CD4-positive, alpha-beta T cell (primary cell): ENCODE measurements at regions not wholly inside any gene's neighbourhood (a gene's known extent, or its start where the extent isn't known, plus 50 kb on each side); places are given as distances from the start of the nearest gene placed in this dataset.

ENCODE experiments used
- ATAC-seq: fragments of 200-7000 bp; cut with Tn5 transposase; one replicate; pipeline ENCODE4 v1.10.0; 2022; ENCODE audit warnings: mild to moderate bottlenecking; ENCODE audit not compliant: poor library complexity
- CTCF ChIA-PET: fragments of 350-600 bp; sonication (Branson Sonifier 250); formaldehyde crosslinking; loops from one replicate; lab custom pipeline; 2021; ENCODE audit warnings: antibody characterized with exemption, inconsistent platforms; lab: Charles Lee
- POLR2A ChIA-PET: fragments of 350-600 bp; sonication (Branson Sonifier 250); formaldehyde crosslinking; loops from one replicate; lab custom pipeline; 2021; ENCODE audit warnings: antibody characterized with exemption, inconsistent platforms; lab: Charles Lee
- DNase-seq, 14 experiments: peaks; one replicate each; pipeline ENCODE4 v3.0.0-alpha.2; 2013 to 2020; ENCODE audit warnings: mixed read lengths in 2 of 14
- H3K27ac ChIP-seq, 2 donors: one replicate each; pipeline versions ENCODE4 v1.5.1 to v1.7.0; 2013; ENCODE audit warnings: low read length in 2 of 2, low read depth in 1 of 2, mild to moderate bottlenecking in 1 of 2
- H3K27me3 ChIP-seq, 2 experiments: 1 replicate in 1 of 2; 2 replicates in 1 of 2; pipeline versions ENCODE4 v1.6.1 to v1.7.0; 2013; ENCODE audit warnings: low read length in 2 of 2, control low read depth in 1 of 2, mild to moderate bottlenecking in 1 of 2, moderate library complexity in 1 of 2; ENCODE audit not compliant: insufficient read depth in 2 of 2, control insufficient read depth in 1 of 2
- H3K36me3 ChIP-seq: one replicate; pipeline ENCODE4 v1.6.1; 2013; ENCODE audit warnings: low read length, control low read depth; ENCODE audit not compliant: insufficient read depth
- H3K4me1 ChIP-seq: one replicate; pipeline ENCODE4 v1.6.1; 2013; ENCODE audit warnings: low read length, control low read depth; ENCODE audit not compliant: insufficient read depth
- H3K4me3 ChIP-seq: one replicate; pipeline ENCODE4 v1.5.1; 2013; ENCODE audit warnings: mild to moderate bottlenecking, low read length, moderate library complexity
- H3K9me3 ChIP-seq, 2 experiments: 1 replicate in 1 of 2; 2 replicates in 1 of 2; pipeline versions ENCODE4 v1.6.1 to v1.7.0; 2013; ENCODE audit warnings: low read length in 2 of 2, mild to moderate bottlenecking in 2 of 2, control low read depth in 1 of 2, moderate library complexity in 1 of 2; ENCODE audit not compliant: control insufficient read depth in 1 of 2, insufficient read depth in 1 of 2
- H3K27ac Mint-ChIP-seq: one replicate; pipeline ENCODE4 v1.8.0; 2020; ENCODE audit warnings: mixed read lengths
- H3K27me3 Mint-ChIP-seq: one replicate; pipeline ENCODE4 v1.8.0; 2021; ENCODE audit warnings: mixed read lengths
- H3K36me3 Mint-ChIP-seq: one replicate; pipeline ENCODE4 v1.8.0; 2021; ENCODE audit warnings: low read depth, mixed read lengths
- H3K4me1 Mint-ChIP-seq: one replicate; pipeline ENCODE4 v1.8.0; 2021; ENCODE audit warnings: low read depth, mixed read lengths
- H3K4me3 Mint-ChIP-seq: one replicate; pipeline ENCODE4 v1.8.0; 2020; ENCODE audit warnings: mild to moderate bottlenecking, mixed read lengths
- H3K9me3 Mint-ChIP-seq: one replicate; pipeline ENCODE4 v1.8.0; 2020; ENCODE audit warnings: mixed read lengths
- CTCF ChIP-seq: fragments of 200-600 bp; IDR thresholded peaks from one replicate; pipeline ENCODE4 v1.8.0; 2022; ENCODE audit warnings: antibody characterized with exemption, mild to moderate bottlenecking
- intact Hi-C, 2 experiments: fragments of 100-400 bp; cut with DNase I in 1 of 2; cut with micrococcal nuclease in 1 of 2; formaldehyde crosslinking; loops; one replicate each; pipeline versions ENCODE4 v1.15.1 to v1.9.0; 2023 to 2025; cut with DNase I, micrococcal nuclease

- H3K4me3 ChIP-seq, result no peak overlapping the region
- H3K4me3 Mint-ChIP-seq, result no peak overlapping the region
- H3K36me3 ChIP-seq, result no peaks in the 10 kb centered on the region
- ChIA-PET CTCF (no interaction called here), POLR2A (no interaction called here)
- H3K27me3 Mint-ChIP-seq, result no peaks in the 10 kb centered on the region
- no peaks in the 10 kb centered on the region for H3K4me1 ChIP-seq
- no peak overlapping the region for H3K27ac Mint-ChIP-seq
- TF ChIP-seq CTCF, result no peak
- H3K9me3 ChIP-seq, result peaks cover 0 to 8% of the 10 kb centered on the region in 2 experiments
- no peaks in the 10 kb centered on the region for H3K27me3 ChIP-seq
- intact Hi-C loops, result no loop called here
- ATAC-seq (no peak), DNase-seq (no peak)
- H3K36me3 Mint-ChIP-seq, result no peaks in the 10 kb centered on the region
- no peak overlapping the region for H3K27ac ChIP-seq
- peaks cover 2% of the 10 kb centered on the region for H3K9me3 Mint-ChIP-seq
- H3K4me1 Mint-ChIP-seq, result no peaks in the 10 kb centered on the region
Observed at GRCh38 chr12:39125566-39125965, 220.2 kb upstream of the CPNE8 start.

GRCh38 chr12:39124768-39125167 is 219.4 kb upstream of the CPNE8 start:
- DNase-seq (no peak), ATAC-seq (no peak)
- no peak overlapping the region for H3K4me3 Mint-ChIP-seq
- no peak overlapping the region for H3K27ac Mint-ChIP-seq
- intact Hi-C loops, result no loop called here
- Histone ChIP-seq H3K36me3 (no peaks in the 10 kb centered on the region), H3K27me3 (no peaks in the 10 kb centered on the region), H3K4me1 (no peaks in the 10 kb centered on the region), H3K27ac (no peak overlapping the region), H3K4me3 (no peak overlapping the region), H3K9me3 (peaks cover 0 to 8% of the 10 kb centered on the region in 2 experiments)
- H3K27me3 Mint-ChIP-seq, result no peaks in the 10 kb centered on the region
- no peaks in the 10 kb centered on the region for H3K4me1 Mint-ChIP-seq
- no peaks in the 10 kb centered on the region for H3K36me3 Mint-ChIP-seq
- ChIA-PET CTCF (no interaction called here), POLR2A (no interaction called here)
- TF ChIP-seq CTCF, result no peak
- H3K9me3 Mint-ChIP-seq, result peaks cover 2% of the 10 kb centered on the region

- ChIA-PET POLR2A (no interaction called here), CTCF (no interaction called here)
- intact Hi-C loops, result no loop called here
- Histone ChIP-seq H3K4me1 (no peaks in the 10 kb centered on the region), H3K27me3 (no peaks in the 10 kb centered on the region), H3K4me3 (no peak overlapping the region), H3K27ac (no peak overlapping the region), H3K36me3 (no peaks in the 10 kb centered on the region), H3K9me3 (peaks cover 0 to 8% of the 10 kb centered on the region in 2 experiments)
- Mint-ChIP-seq H3K9me3 (peaks cover 2% of the 10 kb centered on the region), H3K27ac (no peak overlapping the region), H3K27me3 (peaks cover 1% of the 10 kb centered on the region), H3K36me3 (no peaks in the 10 kb centered on the region), H3K4me1 (no peaks in the 10 kb centered on the region), H3K4me3 (no peak overlapping the region)
- no peak for TF ChIP-seq CTCF
- DNase-seq (no peak), ATAC-seq (no peak)
Observed at GRCh38 chr12:39123580-39124253, 218.3 kb upstream of the CPNE8 start.
